ENCODE measurements at regions not wholly inside any gene's neighbourhood (a gene's known extent, or its start where the extent isn't known, plus 50 kb on each side); places are given as distances from the start of the nearest gene placed in this dataset.

DNA sequence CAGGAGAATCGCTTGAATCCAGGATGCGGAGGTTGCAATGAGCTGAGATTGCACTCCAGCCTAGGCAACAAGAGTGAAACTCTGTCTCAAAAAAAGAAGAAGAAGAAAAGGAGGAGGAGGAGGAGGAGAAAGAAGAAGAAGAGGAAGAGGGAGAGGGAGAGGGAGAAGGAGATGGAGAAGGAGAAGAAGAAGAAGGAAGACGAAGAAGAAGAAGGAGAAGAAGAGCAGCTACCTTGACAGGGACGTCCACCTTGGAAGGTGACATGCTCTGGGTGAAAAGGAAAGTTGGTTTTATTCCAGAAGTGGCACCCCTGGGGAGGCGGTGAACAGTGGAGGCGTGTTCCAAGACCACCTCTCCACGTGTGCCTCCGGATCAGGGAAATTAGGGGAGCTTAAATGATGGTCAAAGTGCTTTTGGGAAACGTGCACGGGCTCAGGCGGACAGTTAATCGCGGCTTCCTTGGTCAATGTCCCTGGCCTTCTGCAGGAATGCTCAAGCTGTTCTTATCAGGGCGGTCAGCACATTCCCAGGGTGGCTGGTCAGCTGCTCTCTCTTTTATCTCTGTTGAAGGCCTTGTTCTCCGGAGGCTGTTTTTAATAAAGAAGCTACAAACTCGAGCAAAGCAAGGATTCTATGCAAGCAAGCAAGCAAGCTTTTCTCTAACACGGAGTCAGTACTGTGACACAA lies 78.9 kb upstream of the PEG3 start (continued):
- TF ChIP-seq, protein P1, sequence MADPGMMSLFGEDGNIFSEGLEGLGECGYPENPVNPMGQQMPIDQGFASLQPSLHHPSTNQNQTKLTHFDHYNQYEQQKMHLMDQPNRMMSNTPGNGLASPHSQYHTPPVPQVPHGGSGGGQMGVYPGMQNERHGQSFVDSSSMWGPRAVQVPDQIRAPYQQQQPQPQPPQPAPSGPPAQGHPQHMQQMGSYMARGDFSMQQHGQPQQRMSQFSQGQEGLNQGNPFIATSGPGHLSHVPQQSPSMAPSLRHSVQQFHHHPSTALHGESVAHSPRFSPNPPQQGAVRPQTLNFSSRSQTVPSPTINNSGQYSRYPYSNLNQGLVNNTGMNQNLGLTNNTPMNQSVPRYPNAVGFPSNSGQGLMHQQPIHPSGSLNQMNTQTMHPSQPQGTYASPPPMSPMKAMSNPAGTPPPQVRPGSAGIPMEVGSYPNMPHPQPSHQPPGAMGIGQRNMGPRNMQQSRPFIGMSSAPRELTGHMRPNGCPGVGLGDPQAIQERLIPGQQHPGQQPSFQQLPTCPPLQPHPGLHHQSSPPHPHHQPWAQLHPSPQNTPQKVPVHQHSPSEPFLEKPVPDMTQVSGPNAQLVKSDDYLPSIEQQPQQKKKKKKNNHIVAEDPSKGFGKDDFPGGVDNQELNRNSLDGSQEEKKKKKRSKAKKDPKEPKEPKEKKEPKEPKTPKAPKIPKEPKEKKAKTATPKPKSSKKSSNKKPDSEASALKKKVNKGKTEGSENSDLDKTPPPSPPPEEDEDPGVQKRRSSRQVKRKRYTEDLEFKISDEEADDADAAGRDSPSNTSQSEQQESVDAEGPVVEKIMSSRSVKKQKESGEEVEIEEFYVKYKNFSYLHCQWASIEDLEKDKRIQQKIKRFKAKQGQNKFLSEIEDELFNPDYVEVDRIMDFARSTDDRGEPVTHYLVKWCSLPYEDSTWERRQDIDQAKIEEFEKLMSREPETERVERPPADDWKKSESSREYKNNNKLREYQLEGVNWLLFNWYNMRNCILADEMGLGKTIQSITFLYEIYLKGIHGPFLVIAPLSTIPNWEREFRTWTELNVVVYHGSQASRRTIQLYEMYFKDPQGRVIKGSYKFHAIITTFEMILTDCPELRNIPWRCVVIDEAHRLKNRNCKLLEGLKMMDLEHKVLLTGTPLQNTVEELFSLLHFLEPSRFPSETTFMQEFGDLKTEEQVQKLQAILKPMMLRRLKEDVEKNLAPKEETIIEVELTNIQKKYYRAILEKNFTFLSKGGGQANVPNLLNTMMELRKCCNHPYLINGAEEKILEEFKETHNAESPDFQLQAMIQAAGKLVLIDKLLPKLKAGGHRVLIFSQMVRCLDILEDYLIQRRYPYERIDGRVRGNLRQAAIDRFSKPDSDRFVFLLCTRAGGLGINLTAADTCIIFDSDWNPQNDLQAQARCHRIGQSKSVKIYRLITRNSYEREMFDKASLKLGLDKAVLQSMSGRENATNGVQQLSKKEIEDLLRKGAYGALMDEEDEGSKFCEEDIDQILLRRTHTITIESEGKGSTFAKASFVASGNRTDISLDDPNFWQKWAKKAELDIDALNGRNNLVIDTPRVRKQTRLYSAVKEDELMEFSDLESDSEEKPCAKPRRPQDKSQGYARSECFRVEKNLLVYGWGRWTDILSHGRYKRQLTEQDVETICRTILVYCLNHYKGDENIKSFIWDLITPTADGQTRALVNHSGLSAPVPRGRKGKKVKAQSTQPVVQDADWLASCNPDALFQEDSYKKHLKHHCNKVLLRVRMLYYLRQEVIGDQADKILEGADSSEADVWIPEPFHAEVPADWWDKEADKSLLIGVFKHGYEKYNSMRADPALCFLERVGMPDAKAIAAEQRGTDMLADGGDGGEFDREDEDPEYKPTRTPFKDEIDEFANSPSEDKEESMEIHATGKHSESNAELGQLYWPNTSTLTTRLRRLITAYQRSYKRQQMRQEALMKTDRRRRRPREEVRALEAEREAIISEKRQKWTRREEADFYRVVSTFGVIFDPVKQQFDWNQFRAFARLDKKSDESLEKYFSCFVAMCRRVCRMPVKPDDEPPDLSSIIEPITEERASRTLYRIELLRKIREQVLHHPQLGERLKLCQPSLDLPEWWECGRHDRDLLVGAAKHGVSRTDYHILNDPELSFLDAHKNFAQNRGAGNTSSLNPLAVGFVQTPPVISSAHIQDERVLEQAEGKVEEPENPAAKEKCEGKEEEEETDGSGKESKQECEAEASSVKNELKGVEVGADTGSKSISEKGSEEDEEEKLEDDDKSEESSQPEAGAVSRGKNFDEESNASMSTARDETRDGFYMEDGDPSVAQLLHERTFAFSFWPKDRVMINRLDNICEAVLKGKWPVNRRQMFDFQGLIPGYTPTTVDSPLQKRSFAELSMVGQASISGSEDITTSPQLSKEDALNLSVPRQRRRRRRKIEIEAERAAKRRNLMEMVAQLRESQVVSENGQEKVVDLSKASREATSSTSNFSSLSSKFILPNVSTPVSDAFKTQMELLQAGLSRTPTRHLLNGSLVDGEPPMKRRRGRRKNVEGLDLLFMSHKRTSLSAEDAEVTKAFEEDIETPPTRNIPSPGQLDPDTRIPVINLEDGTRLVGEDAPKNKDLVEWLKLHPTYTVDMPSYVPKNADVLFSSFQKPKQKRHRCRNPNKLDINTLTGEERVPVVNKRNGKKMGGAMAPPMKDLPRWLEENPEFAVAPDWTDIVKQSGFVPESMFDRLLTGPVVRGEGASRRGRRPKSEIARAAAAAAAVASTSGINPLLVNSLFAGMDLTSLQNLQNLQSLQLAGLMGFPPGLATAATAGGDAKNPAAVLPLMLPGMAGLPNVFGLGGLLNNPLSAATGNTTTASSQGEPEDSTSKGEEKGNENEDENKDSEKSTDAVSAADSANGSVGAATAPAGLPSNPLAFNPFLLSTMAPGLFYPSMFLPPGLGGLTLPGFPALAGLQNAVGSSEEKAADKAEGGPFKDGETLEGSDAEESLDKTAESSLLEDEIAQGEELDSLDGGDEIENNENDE (IDR thresholded peaks at IDR 0.05; ENCODE audit: insufficient replicate concordance, low read length) = no peak
- TF ChIP-seq YY1 (IDR thresholded peaks at IDR 0.05; ENCODE audit: low read depth, low read length) (no peak), JUND (IDR thresholded peaks at IDR 0.05; ENCODE audit: low read length) (no peak), GABPA (IDR thresholded peaks at IDR 0.05; ENCODE audit: borderline replicate concordance, insufficient read depth, low read length) (no peak), POU5F1 (IDR thresholded peaks at IDR 0.05; ENCODE audit: low read depth, low read length) (no peak), CHD2 (IDR thresholded peaks at IDR 0.05; ENCODE audit: low read length) (no peak), TEAD4 (IDR thresholded peaks at IDR 0.05; ENCODE audit: low read depth, low read length) (no peak), BRCA1 (IDR thresholded peaks at IDR 0.05; ENCODE audit: low read depth, low read length) (no peak), RXRA (IDR thresholded peaks at IDR 0.05; ENCODE audit: insufficient read depth, low read depth, low read length) (no peak), TAF7 (optimal IDR thresholded peaks at IDR 0.05; ENCODE audit: borderline replicate concordance, low read depth, low read length) (no peak)
- TF ChIP-seq, protein P2, sequence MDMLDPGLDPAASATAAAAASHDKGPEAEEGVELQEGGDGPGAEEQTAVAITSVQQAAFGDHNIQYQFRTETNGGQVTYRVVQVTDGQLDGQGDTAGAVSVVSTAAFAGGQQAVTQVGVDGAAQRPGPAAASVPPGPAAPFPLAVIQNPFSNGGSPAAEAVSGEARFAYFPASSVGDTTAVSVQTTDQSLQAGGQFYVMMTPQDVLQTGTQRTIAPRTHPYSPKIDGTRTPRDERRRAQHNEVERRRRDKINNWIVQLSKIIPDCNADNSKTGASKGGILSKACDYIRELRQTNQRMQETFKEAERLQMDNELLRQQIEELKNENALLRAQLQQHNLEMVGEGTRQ (IDR thresholded peaks at IDR 0.05; ENCODE audit: low read length) = no peak
